HepG2 (cell line): ENCODE measurements at regions not wholly inside any gene's neighbourhood (a gene's known extent, or its start where the extent isn't known, plus 50 kb on each side); places are given as distances from the start of the nearest gene placed in this dataset.

Experiments used
- ATAC-seq: fragments of 200-7000 bp; cut with Tn5 transposase; 3 replicates; pipeline ENCODE4 v1.9.1; 2020; ENCODE audit warnings: mild to moderate bottlenecking, moderate library complexity
- BruUV-seq: library from RNA; stranded (reverse); fragments of 400-500 nt; replicated peaks from 2 replicates; lab custom pipeline; 2021; lab: Mats Ljungman, UMichigan
- CTCF ChIA-PET: fragments of 300-600 bp; formaldehyde crosslinking; extraction: SDS; loops from one replicate; lab custom pipeline; 2021; ENCODE audit warnings: low total read pairs, inconsistent platforms, low intra/inter-chr PET ratio; lab: Yijun Ruan, JAX
- POLR2A ChIA-PET: fragments of 350-600 bp; sonication (Branson Sonifier 250); formaldehyde crosslinking; loops from one replicate; lab custom pipeline; 2020; ENCODE audit warnings: antibody characterized with exemption, inconsistent platforms; lab: Yijun Ruan, JAX
- DNase-seq: peaks from one replicate; pipeline ENCODE4 v3.0.0-alpha.2; 2015; ENCODE audit warnings: low spot score
- FAIRE-seq: peaks from 3 replicates; lab custom pipeline; 2011; peaks lifted over from hg19 to GRCh38; lab: Jason Lieb, UNC
- H2AFZ ChIP-seq: one replicate; pipeline ENCODE4 v1.6.1; 2011; ENCODE audit warnings: low read length, inconsistent platforms
- H3K27ac ChIP-seq: fragments of 300-600 bp; 3 replicates; pipeline ENCODE4 v1.8.0; 2011; ENCODE audit warnings: mixed run types, mild to moderate bottlenecking, mixed read lengths, low read length, inconsistent platforms; ENCODE audit not compliant: insufficient read depth; ENCODE audit errors: extremely low read length
- H3K27me3 ChIP-seq, 2 experiments: fragments of 200-600 bp in 1 of 2; 2 replicates in 1 of 2; 3 replicates in 1 of 2; pipeline versions ENCODE4 v1.6.0 to v1.8.0; 2011; ENCODE audit warnings: low read length in 2 of 2, mild to moderate bottlenecking in 2 of 2, moderate library complexity in 2 of 2, inconsistent platforms in 1 of 2; ENCODE audit not compliant: insufficient read depth in 2 of 2, control insufficient read depth in 1 of 2
- H3K36me3 ChIP-seq, 2 experiments: fragments of 200-600 bp in 1 of 2; replicated peaks in 1 of 2; 2 replicates in 1 of 2; 3 replicates in 1 of 2; pipeline versions ENCODE4 v1.5.1 to v1.8.0; 2011; ENCODE audit warnings: low read length in 2 of 2, inconsistent platforms in 1 of 2; ENCODE audit not compliant: insufficient read depth in 2 of 2, control insufficient read depth in 1 of 2
- H3K4me1 ChIP-seq: 2 replicates; pipeline ENCODE4 v1.5.1; 2012; ENCODE audit warnings: low read length, inconsistent platforms; ENCODE audit not compliant: insufficient read depth
- H3K4me2 ChIP-seq: 2 replicates; pipeline ENCODE4 v1.6.0; 2011; ENCODE audit warnings: low read depth, low read length, inconsistent platforms
- H3K4me3 ChIP-seq, 3 experiments: fragments of 200-600 bp in 1 of 3; sonication (generic), shearing (Covaris generic) in 1 of 3; replicated peaks in 1 of 3; 2 replicates each; pipeline ENCODE4 v1.5.1; 2011 to 2016; ENCODE audit warnings: low read length in 3 of 3, inconsistent platforms in 2 of 3, low read depth in 2 of 3, mild to moderate bottlenecking in 2 of 3, control low read depth in 1 of 3, mixed read lengths in 1 of 3; ENCODE audit not compliant: insufficient read depth in 1 of 3
- H3K79me2 ChIP-seq: one replicate; pipeline ENCODE4 v1.6.1; 2011; ENCODE audit warnings: low read length, inconsistent platforms; ENCODE audit not compliant: insufficient read depth
- H3K9ac ChIP-seq: 2 replicates; pipeline ENCODE4 v1.6.0; 2011; ENCODE audit warnings: mild to moderate bottlenecking, low read depth, low read length, inconsistent platforms; ENCODE audit not compliant: insufficient read depth
- H3K9me3 ChIP-seq: 2 replicates; pipeline ENCODE4 v1.5.1; 2012; ENCODE audit warnings: mild to moderate bottlenecking, low read length
- H4K20me1 ChIP-seq: 2 replicates; pipeline ENCODE4 v1.6.0; 2011; ENCODE audit warnings: inconsistent platforms, mild to moderate bottlenecking, low read length, moderate library complexity; ENCODE audit not compliant: insufficient read depth
- ATM ChIP-seq: fragments of 450-650 bp; IDR thresholded peaks from 2 replicates; pipeline ENCODE4 v1.7.1; 2017; ENCODE audit warnings: mild to moderate bottlenecking, borderline replicate concordance
- GLMP ChIP-seq: sonication (generic); formaldehyde crosslinking; IDR thresholded peaks from 2 replicates; pipeline ENCODE4 v1.9.0; 2021; ENCODE audit warnings: missing genetic modification reagents, mild to moderate bottlenecking, borderline replicate concordance
- HNRNPLL ChIP-seq: fragments of 200-400 bp; formaldehyde crosslinking; IDR thresholded peaks from 2 replicates; pipeline ENCODE4 v1.6.1; 2017; ENCODE audit warnings: mild to moderate bottlenecking, low read depth, low read length; ENCODE audit not compliant: poor library complexity, severe bottlenecking
- HOXA9 ChIP-seq: sonication (generic); formaldehyde crosslinking; IDR thresholded peaks from 2 replicates; pipeline ENCODE4 v1.8.1; 2022; ENCODE audit warnings: missing genetic modification reagents, mild to moderate bottlenecking, moderate library complexity, borderline replicate concordance
- MAFK ChIP-seq, 2 experiments: IDR thresholded peaks in 1 of 2; conservative IDR thresholded peaks in 1 of 2; 2 replicates each; pipeline ENCODE4 v1.6.1; 2011; ENCODE audit warnings: improper control_type of control experiment in 2 of 2, low read length in 2 of 2
- SOX13 ChIP-seq, 3 experiments: fragments of 450-650 bp in 1 of 3; sonication (generic) in 1 of 3; formaldehyde crosslinking in 1 of 3; IDR thresholded peaks in 2 of 3; conservative IDR thresholded peaks in 1 of 3; 2 replicates each; pipeline versions ENCODE4 v1.5.0 to v1.6.1; 2016 to 2020; ENCODE audit warnings: antibody characterized with exemption in 1 of 3, mild to moderate bottlenecking in 1 of 3, missing compliant biosample characterization in 1 of 3, missing genetic modification reagents in 1 of 3, moderate library complexity in 1 of 3
- ZNF264 ChIP-seq: sonication (generic); formaldehyde crosslinking; IDR thresholded peaks from 2 replicates; pipeline ENCODE4 v1.4.0; 2020; ENCODE audit warnings: missing genetic modification reagents
- ZNF280D ChIP-seq: sonication (generic); formaldehyde crosslinking; IDR thresholded peaks from 2 replicates; pipeline ENCODE4 v1.5.1; 2020; ENCODE audit warnings: mild to moderate bottlenecking, missing genetic modification reagents
- ZNF674 ChIP-seq: sonication (generic); formaldehyde crosslinking; IDR thresholded peaks from 2 replicates; pipeline ENCODE4 v1.5.0; 2020; ENCODE audit warnings: low read depth, mild to moderate bottlenecking, missing genetic modification reagents
- WGBS: methylation state at CpG from one replicate; pipeline ENCODE4 v1.1.6; 2017; ENCODE audit warnings: low lambda C conversion rate; 5-methylcytosine and 5-hydroxymethylcytosine counted together
- in situ Hi-C: cut with HindIII; loops from 2 replicates; pipeline ENCODE4 v1.10.0; 2017; ENCODE audit warnings: low pct_unique_long_range_greater_than_20kb; ENCODE audit not compliant: extremely low pct_ligation_motif_present
- intact Hi-C: fragments of 100-400 bp; cut with micrococcal nuclease; formaldehyde crosslinking; loops from one replicate; pipeline ENCODE4 v1.10.0; 2022; ENCODE audit not compliant: unreplicated experiment

GRCh38 chr2:8457092-8457481 lies 224.8 kb upstream of the ID2 start:
- ChIA-PET CTCF (no interaction called here), POLR2A (no interaction called here)
- Histone ChIP-seq H3K4me3 (no peak overlapping the region), H3K4me1 (no peaks in the 10 kb centered on the region), H3K36me3 (no peaks in the 10 kb centered on the region), H4K20me1 (no peaks in the 10 kb centered on the region), H3K9me3 (no peaks in the 10 kb centered on the region), H3K27ac (no peak overlapping the region), H3K27me3 (peaks cover 0 to 44% of the 10 kb centered on the region in 2 experiments; a peak in 3 of 5 replicates), H3K4me2 (no peak overlapping the region), H3K79me2 (no peaks in the 10 kb centered on the region), H3K9ac (no peak overlapping the region), H2AFZ (no peak overlapping the region)
- DNase-seq = no peak
- no TSS peak for BruUV-seq
- in situ Hi-C loops = no loop called here
- no peak for ATAC-seq
- TF ChIP-seq GLMP (no peak), SOX13 (IDR thresholded peaks at IDR 0.05) (no peak), SOX13 (CRISPR knock-in tag; conservative IDR thresholded peaks at IDR 0.05 in 1 of 2, IDR thresholded peaks at IDR 0.05 in 1 of 2) (no peak), MAFK (conservative IDR thresholded peaks at IDR 0.05 in 1 of 2, IDR thresholded peaks at IDR 0.05 in 1 of 2; ENCODE audit: low read length in 2 of 2) (no peak), ZNF264 (CRISPR knock-in tag) (no peak), ZNF674 (CRISPR knock-in tag) (no peak), HOXA9 (CRISPR knock-in tag) (no peak), ZNF280D (CRISPR knock-in tag) (no peak), ATM (no peak), HNRNPLL (no peak)
- intact Hi-C loops = no loop called here
- 75% methylated on average over 32 of the region's 41 CpGs for WGBS
- FAIRE-seq = no peak
